HCT116 (cell line): ENCODE measurements at regions not wholly inside any gene's neighbourhood (a gene's known extent, or its start where the extent isn't known, plus 50 kb on each side); places are given as distances from the start of the nearest gene placed in this dataset.

Source experiments
- ATAC-seq: fragments of 200-7000 bp; cut with Tn5 transposase; 2 replicates; pipeline ENCODE4 v1.9.1; 2020; ENCODE audit warnings: mild to moderate bottlenecking, moderate library complexity
- BruUV-seq: library from RNA; stranded (reverse); fragments of 400-500 nt; replicated peaks from 2 replicates; lab custom pipeline; 2021; lab: Mats Ljungman, UMichigan
- CTCF ChIA-PET: fragments of 300-600 bp; sonication (Branson Sonifier 250); formaldehyde crosslinking; loops from one replicate; lab custom pipeline; 2021; ENCODE audit warnings: antibody characterized with exemption; lab: Charles Lee
- POLR2A ChIA-PET: fragments of 300-600, 350-600 bp; sonication (Branson Sonifier 250); formaldehyde crosslinking; loops from one replicate; lab custom pipeline; 2021; ENCODE audit warnings: antibody characterized with exemption; lab: Charles Lee
- RAD21 ChIA-PET, 2 experiments: fragments of 300-600 bp; sonication (Branson Sonifier 250); formaldehyde crosslinking; loops; one replicate each; lab custom pipeline; 2023; ENCODE audit warnings: low total read pairs in 2 of 2; ENCODE audit not compliant: uncharacterized antibody in 2 of 2, unreplicated experiment in 2 of 2, low non-redundant PET in 1 of 2; lab: Charles Lee
- DNase-seq: peaks from one replicate; pipeline ENCODE4 v3.0.0-alpha.2; 2010; ENCODE audit warnings: low read depth, low spot score
- H2AFZ ChIP-seq: fragments of 200-600 bp; shearing (Covaris generic), sonication (generic); 2 replicates; pipeline ENCODE4 v1.6.1; 2017; ENCODE audit warnings: low read depth, mixed run types, mixed read lengths, antibody characterized with exemption, low read length; ENCODE audit not compliant: poor library complexity, severe bottlenecking
- H3K27ac ChIP-seq: 2 replicates; pipeline ENCODE4 v1.5.1; 2012; ENCODE audit warnings: low read depth, low read length
- H3K27me3 ChIP-seq: fragments of 200-600 bp; sonication (generic); 2 replicates; pipeline ENCODE4 v1.6.1; 2016; ENCODE audit warnings: mixed run types, low read length, mixed read lengths; ENCODE audit not compliant: insufficient read depth
- H3K36me3 ChIP-seq, 2 experiments: fragments of 200-500 bp in 1 of 2; fragments of 200-600 bp in 1 of 2; sonication (Bioruptor generic) in 1 of 2; sonication (generic) in 1 of 2; 2 replicates each; pipeline versions ENCODE4 v1.5.1 to v1.6.1; 2014 to 2016; ENCODE audit warnings: low read length in 2 of 2, inconsistent platforms in 1 of 2, mixed read lengths in 1 of 2, mixed run types in 1 of 2; ENCODE audit not compliant: insufficient read depth in 2 of 2, control insufficient read depth in 1 of 2
- H3K4me1 ChIP-seq, 2 experiments: fragments of 200-600 bp in 1 of 2; sonication (generic) in 1 of 2; 2 replicates each; pipeline versions ENCODE4 v1.5.1 to v1.6.1; 2012 to 2017; ENCODE audit warnings: low read length in 2 of 2, inconsistent platforms in 1 of 2, mild to moderate bottlenecking in 1 of 2, mixed read lengths in 1 of 2, mixed run types in 1 of 2, moderate library complexity in 1 of 2; ENCODE audit not compliant: insufficient read depth in 2 of 2, control insufficient read depth in 1 of 2
- H3K4me2 ChIP-seq: fragments of 200-600 bp; sonication (generic); 2 replicates; pipeline ENCODE4 v1.6.1; 2017; ENCODE audit warnings: mixed run types, low read length, mixed read lengths
- H3K4me3 ChIP-seq, 2 experiments: fragments of 200-600 bp in 1 of 2; sonication (generic) in 1 of 2; replicated peaks in 1 of 2; 2 replicates each; pipeline ENCODE4 v1.5.1; 2011 to 2016; ENCODE audit warnings: low read length in 2 of 2, control low read depth in 1 of 2, low read depth in 1 of 2, mild to moderate bottlenecking in 1 of 2, mixed read lengths in 1 of 2, mixed run types in 1 of 2
- H3K79me2 ChIP-seq: fragments of 200-600 bp; sonication (generic); 2 replicates; pipeline ENCODE4 v1.6.1; 2017; ENCODE audit warnings: mild to moderate bottlenecking, mixed run types, low read length, moderate library complexity, mixed read lengths; ENCODE audit not compliant: insufficient read depth
- H3K9ac ChIP-seq: fragments of 200-600 bp; sonication (generic); 2 replicates; pipeline ENCODE4 v1.6.1; 2016; ENCODE audit warnings: low read length, mixed read lengths
- H3K9me2 ChIP-seq: fragments of 200-600 bp; sonication (generic), shearing (Covaris generic); 2 replicates; pipeline ENCODE4 v1.6.1; 2017; ENCODE audit warnings: mixed run types, mild to moderate bottlenecking, moderate library complexity; ENCODE audit not compliant: insufficient read depth
- H3K9me3 ChIP-seq, 2 experiments: fragments of 200-500 bp in 1 of 2; fragments of 200-600 bp in 1 of 2; sonication (Bioruptor generic) in 1 of 2; sonication (generic) in 1 of 2; 2 replicates each; pipeline ENCODE4 v1.6.1; 2014 to 2017; ENCODE audit warnings: low read length in 2 of 2, mixed read lengths in 2 of 2, inconsistent platforms in 1 of 2, low read depth in 1 of 2, mild to moderate bottlenecking in 1 of 2, mixed run types in 1 of 2, moderate library complexity in 1 of 2; ENCODE audit not compliant: control insufficient read depth in 1 of 2, insufficient read depth in 1 of 2
- H4K20me1 ChIP-seq: fragments of 200-600 bp; sonication (generic), shearing (Covaris generic); 2 replicates; pipeline ENCODE4 v1.6.1; 2017; ENCODE audit warnings: mixed run types, mild to moderate bottlenecking, moderate library complexity; ENCODE audit not compliant: insufficient read depth
- CBX3 ChIP-seq: IDR thresholded peaks from 2 replicates; pipeline ENCODE4 v1.6.1; 2012; ENCODE audit warnings: low read depth
- CEBPB ChIP-seq: IDR thresholded peaks from 2 replicates; pipeline ENCODE4 v1.6.1; 2012; ENCODE audit warnings: low read depth
- EGR1 ChIP-seq: IDR thresholded peaks from 2 replicates; pipeline ENCODE4 v1.6.1; 2012; ENCODE audit warnings: low read depth
- ELF1 ChIP-seq: IDR thresholded peaks from 2 replicates; pipeline ENCODE4 v1.6.1; 2012; ENCODE audit warnings: low read depth, borderline replicate concordance
- EZH2 ChIP-seq: fragments of 200-600 bp; sonication (generic); IDR thresholded peaks from 2 replicates; pipeline ENCODE4 v1.6.1; 2017; ENCODE audit warnings: antibody characterized with exemption, mixed run types
- EZH2phosphoT487 ChIP-seq: fragments of 200-600 bp; IDR thresholded peaks from 2 replicates; pipeline ENCODE4 v1.6.1; 2018; ENCODE audit warnings: antibody characterized with exemption, borderline replicate concordance
- FOSL1 ChIP-seq: IDR thresholded peaks from 2 replicates; pipeline ENCODE4 v1.6.1; 2012; ENCODE audit warnings: low read depth
- JUND ChIP-seq: IDR thresholded peaks from 2 replicates; pipeline ENCODE4 v1.6.1; 2012
- POLR2AphosphoS5 ChIP-seq: IDR thresholded peaks from 2 replicates; pipeline ENCODE4 v1.6.1; 2011; ENCODE audit warnings: mild to moderate bottlenecking, low read depth, low read length, moderate library complexity
- RAD21 ChIP-seq: IDR thresholded peaks from 2 replicates; pipeline ENCODE4 v1.6.1; 2012; ENCODE audit warnings: low read depth, mild to moderate bottlenecking
- SIN3A ChIP-seq: IDR thresholded peaks from 2 replicates; pipeline ENCODE4 v1.6.1; 2012; ENCODE audit warnings: low read depth
- SP1 ChIP-seq: IDR thresholded peaks from 2 replicates; pipeline ENCODE4 v1.6.1; 2012; ENCODE audit warnings: low read depth
- YY1 ChIP-seq: IDR thresholded peaks from 2 replicates; pipeline ENCODE4 v1.6.1; 2011; ENCODE audit warnings: low read length, low read depth, moderate library complexity, mild to moderate bottlenecking; ENCODE audit not compliant: insufficient replicate concordance; ENCODE audit errors: extremely low read depth
- ZFX ChIP-seq: fragments of 450-650 bp; IDR thresholded peaks from 2 replicates; pipeline ENCODE4 v1.6.1; 2017
- ZNF274 ChIP-seq: fragments of 200-500 bp; sonication (Bioruptor generic); IDR thresholded peaks from 2 replicates; pipeline ENCODE4 v1.6.1; 2014; ENCODE audit warnings: mild to moderate bottlenecking, low read depth, low read length, inconsistent platforms
- intact Hi-C: fragments of 100-400 bp; cut with micrococcal nuclease; formaldehyde crosslinking; loops from 2 replicates; pipeline ENCODE4 v1.10.0; 2022
- TF ChIP-seq, protein P1 (sequence below): IDR thresholded peaks from 2 replicates; pipeline ENCODE4 v1.6.1; 2012; ENCODE audit warnings: low read depth
- TF ChIP-seq, protein P2 (sequence below): IDR thresholded peaks from 2 replicates; pipeline ENCODE4 v1.6.1; 2012
- TF ChIP-seq, protein P3 (sequence below): IDR thresholded peaks from 2 replicates; pipeline ENCODE4 v1.6.1; 2011; ENCODE audit warnings: mild to moderate bottlenecking, low read length, moderate library complexity; ENCODE audit not compliant: insufficient replicate concordance; ENCODE audit errors: extremely low read depth

DNA sequence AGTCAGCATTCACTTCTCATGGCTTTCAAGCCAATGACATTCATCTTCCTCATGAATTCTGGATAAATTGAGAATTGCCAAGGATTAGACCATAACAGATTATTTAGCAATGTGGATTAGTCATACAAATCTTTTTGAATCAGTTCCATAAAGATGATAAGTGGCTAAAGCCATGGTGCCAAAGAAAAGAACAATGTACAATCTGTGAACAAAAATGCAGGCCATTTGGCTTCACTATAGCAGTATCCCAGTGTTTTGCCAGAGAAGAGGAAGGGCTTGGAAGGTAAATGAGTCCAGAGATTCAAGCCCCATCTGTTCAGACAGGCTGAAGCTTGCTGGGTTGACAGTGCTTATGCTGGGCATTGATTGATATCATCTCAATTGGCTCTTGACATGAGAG, 376.4 kb upstream of the LRRC7 start:
- H2AFZ ChIP-seq, result no peak overlapping the region
- ATAC-seq (no peak), DNase-seq (no peak)
- RAD21 ChIA-PET, result no interaction called here
- no peak overlapping the region for H3K4me3 ChIP-seq
- no peaks in the 10 kb centered on the region for H3K4me1 ChIP-seq
- H3K27me3 ChIP-seq, result peaks cover 5% of the 10 kb centered on the region; the same call in 1 of the 2 replicates
- CTCF ChIA-PET, result no interaction called here
- no peak overlapping the region for H3K27ac ChIP-seq
- TF ChIP-seq EGR1 (no peak), SP1 (no peak), YY1 (no peak), SIN3A (no peak), ZNF274 (no peak), ELF1 (no peak), RAD21 (no peak), CEBPB (no peak), CBX3 (no peak), JUND (no peak), EZH2phosphoT487 (no peak)
- no TSS peak for BruUV-seq
- H3K79me2 ChIP-seq, result no peaks in the 10 kb centered on the region
- no peak overlapping the region for H3K4me2 ChIP-seq
- H4K20me1 ChIP-seq, result no peaks in the 10 kb centered on the region
- H3K9ac ChIP-seq, result no peak overlapping the region
- no peaks in the 10 kb centered on the region for H3K9me3 ChIP-seq
- intact Hi-C loops, result no loop called here
- no peaks in the 10 kb centered on the region for H3K9me2 ChIP-seq
- POLR2A ChIA-PET, result no interaction called here
- no peaks in the 10 kb centered on the region for H3K36me3 ChIP-seq

DNA sequence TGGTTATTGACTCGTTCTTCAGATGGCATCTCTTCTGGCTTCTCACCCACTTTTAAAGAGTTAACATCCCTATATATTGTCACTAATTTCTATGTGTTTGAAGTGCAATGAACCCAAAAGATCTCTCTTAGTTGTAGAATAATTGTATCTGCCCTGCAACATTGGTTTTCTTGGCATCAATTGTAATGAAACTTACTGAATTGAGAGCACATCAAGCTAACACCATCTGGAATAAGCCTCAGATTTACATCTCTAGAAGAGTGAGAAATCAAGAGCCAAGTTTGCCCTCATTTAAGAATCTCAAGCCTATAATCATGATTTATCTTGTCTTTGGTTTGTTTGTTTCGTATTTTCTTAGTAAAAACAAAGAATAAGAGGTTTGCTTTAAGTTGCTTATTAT, 372.6 kb upstream of the LRRC7 start:
- no peaks in the 10 kb centered on the region for H3K36me3 ChIP-seq
- H3K27me3 ChIP-seq, result peaks cover 12% of the 10 kb centered on the region
- no peak overlapping the region for H3K27ac ChIP-seq
- no TSS peak for BruUV-seq
- no peak for DNase-seq
- no peaks in the 10 kb centered on the region for H3K4me1 ChIP-seq
- H2AFZ ChIP-seq, result no peak overlapping the region
- H3K4me3 ChIP-seq, result no peak overlapping the region
- ChIA-PET POLR2A (no interaction called here), RAD21 (no interaction called here), CTCF (no interaction called here)
- intact Hi-C loops, result no loop called here
- ATAC-seq, result no peak
- H3K4me2 ChIP-seq, result no peak overlapping the region
- H4K20me1 ChIP-seq, result no peaks in the 10 kb centered on the region
- H3K9me2 ChIP-seq, result no peaks in the 10 kb centered on the region
- no peaks in the 10 kb centered on the region for H3K9me3 ChIP-seq
- no peak overlapping the region for H3K9ac ChIP-seq
- H3K79me2 ChIP-seq, result no peaks in the 10 kb centered on the region
- TF ChIP-seq ZFX (no peak), YY1 (no peak), EZH2 (no peak), JUND (no peak), CEBPB (no peak), ZNF274 (no peak), EZH2phosphoT487 (no peak), ELF1 (no peak), FOSL1 (no peak), POLR2AphosphoS5 (no peak)
- TF ChIP-seq, protein P1, sequence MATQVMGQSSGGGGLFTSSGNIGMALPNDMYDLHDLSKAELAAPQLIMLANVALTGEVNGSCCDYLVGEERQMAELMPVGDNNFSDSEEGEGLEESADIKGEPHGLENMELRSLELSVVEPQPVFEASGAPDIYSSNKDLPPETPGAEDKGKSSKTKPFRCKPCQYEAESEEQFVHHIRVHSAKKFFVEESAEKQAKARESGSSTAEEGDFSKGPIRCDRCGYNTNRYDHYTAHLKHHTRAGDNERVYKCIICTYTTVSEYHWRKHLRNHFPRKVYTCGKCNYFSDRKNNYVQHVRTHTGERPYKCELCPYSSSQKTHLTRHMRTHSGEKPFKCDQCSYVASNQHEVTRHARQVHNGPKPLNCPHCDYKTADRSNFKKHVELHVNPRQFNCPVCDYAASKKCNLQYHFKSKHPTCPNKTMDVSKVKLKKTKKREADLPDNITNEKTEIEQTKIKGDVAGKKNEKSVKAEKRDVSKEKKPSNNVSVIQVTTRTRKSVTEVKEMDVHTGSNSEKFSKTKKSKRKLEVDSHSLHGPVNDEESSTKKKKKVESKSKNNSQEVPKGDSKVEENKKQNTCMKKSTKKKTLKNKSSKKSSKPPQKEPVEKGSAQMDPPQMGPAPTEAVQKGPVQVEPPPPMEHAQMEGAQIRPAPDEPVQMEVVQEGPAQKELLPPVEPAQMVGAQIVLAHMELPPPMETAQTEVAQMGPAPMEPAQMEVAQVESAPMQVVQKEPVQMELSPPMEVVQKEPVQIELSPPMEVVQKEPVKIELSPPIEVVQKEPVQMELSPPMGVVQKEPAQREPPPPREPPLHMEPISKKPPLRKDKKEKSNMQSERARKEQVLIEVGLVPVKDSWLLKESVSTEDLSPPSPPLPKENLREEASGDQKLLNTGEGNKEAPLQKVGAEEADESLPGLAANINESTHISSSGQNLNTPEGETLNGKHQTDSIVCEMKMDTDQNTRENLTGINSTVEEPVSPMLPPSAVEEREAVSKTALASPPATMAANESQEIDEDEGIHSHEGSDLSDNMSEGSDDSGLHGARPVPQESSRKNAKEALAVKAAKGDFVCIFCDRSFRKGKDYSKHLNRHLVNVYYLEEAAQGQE, result no peak
- TF ChIP-seq, protein P2, sequence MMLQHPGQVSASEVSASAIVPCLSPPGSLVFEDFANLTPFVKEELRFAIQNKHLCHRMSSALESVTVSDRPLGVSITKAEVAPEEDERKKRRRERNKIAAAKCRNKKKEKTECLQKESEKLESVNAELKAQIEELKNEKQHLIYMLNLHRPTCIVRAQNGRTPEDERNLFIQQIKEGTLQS, result no peak
- TF ChIP-seq, protein P3, sequence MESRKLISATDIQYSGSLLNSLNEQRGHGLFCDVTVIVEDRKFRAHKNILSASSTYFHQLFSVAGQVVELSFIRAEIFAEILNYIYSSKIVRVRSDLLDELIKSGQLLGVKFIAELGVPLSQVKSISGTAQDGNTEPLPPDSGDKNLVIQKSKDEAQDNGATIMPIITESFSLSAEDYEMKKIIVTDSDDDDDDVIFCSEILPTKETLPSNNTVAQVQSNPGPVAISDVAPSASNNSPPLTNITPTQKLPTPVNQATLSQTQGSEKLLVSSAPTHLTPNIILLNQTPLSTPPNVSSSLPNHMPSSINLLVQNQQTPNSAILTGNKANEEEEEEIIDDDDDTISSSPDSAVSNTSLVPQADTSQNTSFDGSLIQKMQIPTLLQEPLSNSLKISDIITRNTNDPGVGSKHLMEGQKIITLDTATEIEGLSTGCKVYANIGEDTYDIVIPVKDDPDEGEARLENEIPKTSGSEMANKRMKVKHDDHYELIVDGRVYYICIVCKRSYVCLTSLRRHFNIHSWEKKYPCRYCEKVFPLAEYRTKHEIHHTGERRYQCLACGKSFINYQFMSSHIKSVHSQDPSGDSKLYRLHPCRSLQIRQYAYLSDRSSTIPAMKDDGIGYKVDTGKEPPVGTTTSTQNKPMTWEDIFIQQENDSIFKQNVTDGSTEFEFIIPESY, result no peak
